Neural crest cell (in vitro differentiated cells): ENCODE measurements at regions not wholly inside any gene's neighbourhood (a gene's known extent, or its start where the extent isn't known, plus 50 kb on each side); places are given as distances from the start of the nearest gene placed in this dataset.

Source experiments
- DNase-seq: peaks from one replicate; pipeline ENCODE4 v3.0.0; 2021; ENCODE audit warnings: low read depth, mixed read lengths, low spot score
- H3K27ac Mint-ChIP-seq: one replicate; pipeline ENCODE4 v1.8.0; 2021; ENCODE audit warnings: mild to moderate bottlenecking, mixed read lengths; ENCODE audit not compliant: unreplicated experiment
- H3K27me3 Mint-ChIP-seq: 2 replicates; pipeline ENCODE4 v1.8.0; 2021; ENCODE audit warnings: low read depth, mild to moderate bottlenecking, mixed read lengths
- H3K36me3 Mint-ChIP-seq: 2 replicates; pipeline ENCODE4 v1.8.0; 2021; ENCODE audit warnings: low read depth, mild to moderate bottlenecking, mixed read lengths
- H3K4me1 Mint-ChIP-seq: 2 replicates; pipeline ENCODE4 v1.8.0; 2021; ENCODE audit warnings: mixed read lengths
- H3K4me3 Mint-ChIP-seq: one replicate; pipeline ENCODE4 v1.8.0; 2021; ENCODE audit warnings: mild to moderate bottlenecking, mixed read lengths
- H3K9me3 Mint-ChIP-seq: 2 replicates; pipeline ENCODE4 v1.8.0; 2021; ENCODE audit warnings: mixed read lengths
- CTCF ChIP-seq: fragments of 200-600 bp; sonication (generic); conservative IDR thresholded peaks from 2 replicates; pipeline ENCODE4 v1.5.0; 2021; ENCODE audit warnings: antibody characterized with exemption, mild to moderate bottlenecking

GRCh38 chr10:47158116-47159071 is 141.6 kb upstream of the GDF10 start:
- Mint-ChIP-seq H3K9me3 (peaks cover 14% of the 10 kb centered on the region), H3K27me3 (no peaks in the 10 kb centered on the region), H3K4me1 (no peaks in the 10 kb centered on the region), H3K27ac (no peak overlapping the region), H3K4me3 (no peak overlapping the region), H3K36me3 (peaks cover 5% of the 10 kb centered on the region)
- DNase-seq, result no peak
- no peak for TF ChIP-seq CTCF

GRCh38 chr10:47159361-47160260 is 140.4 kb upstream of the GDF10 start:
- Mint-ChIP-seq H3K36me3 (peaks cover 4% of the 10 kb centered on the region), H3K9me3 (peaks cover 9% of the 10 kb centered on the region), H3K27me3 (no peaks in the 10 kb centered on the region), H3K4me3 (no peak overlapping the region), H3K27ac (no peak overlapping the region), H3K4me1 (no peaks in the 10 kb centered on the region)
- TF ChIP-seq CTCF, result no peak
- no peak for DNase-seq

- no peak for DNase-seq
- Mint-ChIP-seq H3K27ac (no peak overlapping the region), H3K9me3 (peaks cover 6% of the 10 kb centered on the region), H3K4me1 (peaks cover 7% of the 10 kb centered on the region), H3K27me3 (no peaks in the 10 kb centered on the region), H3K4me3 (no peak overlapping the region), H3K36me3 (peaks cover 3% of the 10 kb centered on the region)
- TF ChIP-seq CTCF, result no peak
These were observed 139.6 kb upstream of the GDF10 start for GRCh38 chr10:47160261-47160908.

GRCh38 chr10:47160967-47161366 is 139.0 kb upstream of the GDF10 start:
- Mint-ChIP-seq H3K27ac (no peak overlapping the region), H3K4me3 (no peak overlapping the region), H3K4me1 (peaks cover 13% of the 10 kb centered on the region), H3K27me3 (no peaks in the 10 kb centered on the region), H3K36me3 (peaks cover 3% of the 10 kb centered on the region), H3K9me3 (no peaks in the 10 kb centered on the region)
- no peak for TF ChIP-seq CTCF
- no peak for DNase-seq

GRCh38 chr10:47161465-47161864 is 138.5 kb upstream of the GDF10 start:
- no peaks in the 10 kb centered on the region for H3K9me3 Mint-ChIP-seq

More at GRCh38 chr10:47161465-47161864, 138.5 kb upstream of the GDF10 start:
- Mint-ChIP-seq H3K4me1 (peaks cover 15% of the 10 kb centered on the region), H3K4me3 (no peak overlapping the region), H3K36me3 (peaks cover 2% of the 10 kb centered on the region), H3K27me3 (no peaks in the 10 kb centered on the region), H3K27ac (no peak overlapping the region)
- no peak for TF ChIP-seq CTCF
- no peak for DNase-seq
